SW480 (cell line): ENCODE measurements at regions not wholly inside any gene's neighbourhood (a gene's known extent, or its start where the extent isn't known, plus 50 kb on each side); places are given as distances from the start of the nearest gene placed in this dataset.
"Not testable (repeated sequence)": the region's sequence is repeated elsewhere in the genome, so short reads cannot be mapped to it uniquely, and the experiment has no call there.

ENCODE experiments used
- DNase-seq: peaks from one replicate; pipeline ENCODE4 v3.0.0-alpha.2; 2016; ENCODE audit warnings: low spot score

DNA sequence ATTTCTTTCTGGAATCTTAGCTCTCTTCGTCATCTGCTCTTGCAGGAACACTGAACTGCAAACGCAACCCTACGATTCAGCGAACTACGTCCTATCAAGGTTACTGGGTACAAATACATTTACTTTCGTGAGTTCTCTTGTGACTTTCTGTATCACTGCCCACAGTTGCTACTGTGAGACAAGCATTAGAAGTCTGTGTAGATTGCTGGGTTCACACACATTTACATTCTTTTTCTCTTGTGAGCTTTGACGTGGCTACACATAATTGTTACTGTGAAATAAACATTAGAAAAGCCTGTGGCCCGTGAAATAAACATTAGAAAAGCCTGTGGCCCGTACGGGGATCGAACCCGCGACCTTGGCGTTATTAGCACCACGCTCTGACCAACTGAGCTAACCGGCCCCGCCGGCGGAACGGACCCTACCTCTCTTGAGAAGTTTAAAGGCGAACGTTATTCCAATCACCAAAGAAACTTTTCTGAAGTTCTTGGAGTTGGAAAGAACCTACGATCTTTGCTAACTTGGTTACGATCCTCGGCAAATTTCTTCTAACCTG is 61.2 kb upstream of the ZNF322 start:
- not testable (repeated sequence) for DNase-seq

- DNase-seq = not testable (repeated sequence)
These were observed 70.6 kb upstream of the ZNF322 start for GRCh38 chr6:26730019-26730766.

- DNase-seq = not testable (repeated sequence)
These were observed 75.4 kb upstream of the ZNF322 start for GRCh38 chr6:26734776-26735472.

- DNase-seq = no peak
These were observed 80.3 kb upstream of the ZNF322 start for GRCh38 chr6:26739811-26740210.

DNA sequence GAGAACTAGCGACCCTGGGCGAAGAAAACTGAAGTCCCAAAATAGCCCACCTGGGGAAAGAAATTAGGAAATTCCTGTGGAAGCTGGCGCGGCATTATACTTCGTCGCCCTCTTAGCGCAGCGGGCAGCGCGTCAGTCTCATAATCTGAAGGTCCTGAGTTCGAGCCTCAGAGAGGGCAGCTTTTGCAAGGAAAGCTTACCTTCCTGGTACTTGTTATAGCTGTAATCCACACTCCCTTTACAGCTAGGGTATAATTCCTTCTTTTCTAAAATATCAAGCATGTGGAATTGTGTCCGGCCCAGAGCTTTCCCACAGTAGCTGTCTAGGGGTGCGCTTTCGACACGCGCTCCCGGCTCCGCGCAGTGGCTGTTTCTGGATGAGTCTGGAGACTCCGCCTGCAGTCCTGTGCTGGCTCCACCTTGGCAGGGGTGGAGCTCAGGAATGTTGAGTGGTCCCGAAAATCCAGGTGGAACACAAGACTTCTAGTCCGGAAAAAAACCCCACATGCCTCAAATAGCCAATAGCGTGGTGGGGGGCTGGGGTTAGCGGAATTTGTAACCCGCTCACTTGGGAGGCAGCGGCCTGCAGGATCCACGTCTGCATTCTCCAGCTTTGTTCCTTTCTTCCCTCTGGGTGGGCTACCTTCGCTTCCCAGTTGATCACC is 83.7 kb upstream of the ZNF322 start:
- no peak for DNase-seq

GRCh38 chr6:26743941-26744699 is 84.6 kb upstream of the ZNF322 start:
- no peak for DNase-seq

- not testable (repeated sequence) for DNase-seq
These were observed 85.3 kb upstream of the ZNF322 start for GRCh38 chr6:26744837-26745282.

DNA sequence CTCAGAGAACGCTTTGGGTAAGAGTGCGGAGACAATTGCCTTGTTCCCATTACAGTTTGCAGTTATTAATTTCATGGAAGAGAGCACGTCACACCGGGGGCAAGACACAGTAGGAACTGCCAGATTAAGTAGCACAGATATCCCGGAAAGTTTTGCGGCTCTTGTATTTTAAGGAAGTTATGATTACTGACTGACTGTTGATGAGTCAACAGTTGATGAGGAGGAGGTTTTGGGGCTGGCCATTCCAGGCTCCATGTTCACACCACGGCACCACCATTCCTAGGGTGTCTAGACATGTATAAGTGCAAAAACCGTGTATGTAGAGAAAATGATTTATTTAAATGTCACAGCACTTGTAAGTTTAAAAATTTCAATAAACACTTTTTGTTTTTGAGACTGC is 86.4 kb upstream of the ZNF322 start:
- DNase-seq = not testable (repeated sequence)

- DNase-seq = not testable (repeated sequence)
These were observed 89.7 kb upstream of the ZNF322 start for GRCh38 chr6:26749126-26749758.

GRCh38 chr6:26749759-26750126 is 90.2 kb upstream of the ZNF322 start:
- not testable (repeated sequence) for DNase-seq

- no peak for DNase-seq
These were observed 94.7 kb upstream of the ZNF322 start for GRCh38 chr6:26754212-26754611.

DNA sequence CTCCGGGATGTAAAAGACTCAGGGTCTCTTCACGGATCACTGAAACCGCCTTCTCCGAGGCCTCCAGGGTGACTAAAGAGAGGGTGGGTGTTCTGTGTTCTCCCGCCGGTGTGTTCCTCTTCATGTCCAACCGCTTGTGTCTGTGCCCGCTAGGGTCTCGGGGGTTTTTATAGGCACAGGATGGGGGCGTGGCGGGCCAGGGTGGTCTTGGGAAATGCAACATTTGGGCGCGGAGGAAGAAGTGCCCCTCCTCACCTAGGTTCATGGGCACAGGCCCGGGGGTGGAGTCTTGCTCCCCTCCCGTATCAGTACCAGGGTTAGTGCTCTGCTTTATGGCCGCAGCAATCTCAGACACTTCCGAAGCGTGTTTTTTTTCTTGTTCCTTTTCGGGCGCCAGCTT is 95.3 kb upstream of the ZNF322 start:
- not testable (repeated sequence) for DNase-seq

DNA sequence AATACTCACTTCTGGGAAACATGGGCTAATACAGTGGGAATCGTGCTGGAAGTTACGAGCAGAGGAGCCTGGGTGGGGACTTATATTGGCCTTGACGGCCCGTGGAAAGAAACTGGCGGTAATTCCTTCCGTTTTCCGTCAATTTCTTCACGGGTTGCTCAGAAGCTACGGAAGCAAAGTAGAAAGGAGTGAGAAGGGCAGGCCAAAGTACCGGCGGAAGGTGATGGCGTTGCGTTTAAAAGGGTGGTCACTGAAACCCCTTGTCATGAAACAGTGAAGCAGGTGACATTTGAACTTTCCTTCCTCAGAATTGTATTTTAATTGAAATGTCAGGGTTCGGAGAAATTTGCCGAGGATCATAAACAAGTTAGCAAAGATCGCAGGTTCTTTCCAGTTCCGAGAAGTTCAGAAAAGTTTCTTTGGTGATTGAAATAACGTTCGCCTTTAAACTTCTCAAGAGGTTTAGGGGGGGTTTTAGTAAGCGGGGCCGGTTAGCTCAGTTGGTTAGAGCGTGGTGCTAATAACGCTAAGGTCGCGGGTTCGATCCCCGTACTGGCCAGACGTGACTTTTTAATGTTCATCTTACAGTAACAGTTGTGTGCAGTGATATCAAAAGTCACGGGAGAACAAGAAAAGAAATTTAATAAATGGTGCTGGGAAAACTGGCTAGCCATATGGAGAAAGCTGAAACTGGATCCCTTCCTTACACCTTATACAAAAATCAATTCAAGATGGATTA is 96.7 kb upstream of the ZNF322 start:
- not testable (repeated sequence) for DNase-seq

- DNase-seq = not testable (repeated sequence)
These were observed 106.8 kb upstream of the ZNF322 start for GRCh38 chr6:26766203-26766902.

- not testable (repeated sequence) for DNase-seq
These were observed 111.6 kb upstream of the ZNF322 start for GRCh38 chr6:26770941-26771666.

- not testable (repeated sequence) for DNase-seq
These were observed 113.9 kb upstream of the ZNF322 start for GRCh38 chr6:26773414-26773813.

DNA sequence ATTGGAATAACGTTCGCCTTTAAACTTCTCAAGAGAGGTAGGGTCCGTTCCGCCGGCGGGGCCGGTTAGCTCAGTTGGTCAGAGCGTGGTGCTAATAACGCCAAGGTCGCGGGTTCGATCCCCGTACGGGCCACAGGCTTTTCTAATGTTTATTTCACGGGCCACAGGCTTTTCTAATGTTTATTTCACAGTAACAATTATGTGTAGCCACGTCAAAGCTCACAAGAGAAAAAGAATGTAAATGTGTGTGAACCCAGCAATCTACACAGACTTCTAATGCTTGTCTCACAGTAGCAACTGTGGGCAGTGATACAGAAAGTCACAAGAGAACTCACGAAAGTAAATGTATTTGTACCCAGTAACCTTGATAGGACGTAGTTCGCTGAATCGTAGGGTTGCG is 121.0 kb upstream of the ZNF322 start:
- not testable (repeated sequence) for DNase-seq

DNA sequence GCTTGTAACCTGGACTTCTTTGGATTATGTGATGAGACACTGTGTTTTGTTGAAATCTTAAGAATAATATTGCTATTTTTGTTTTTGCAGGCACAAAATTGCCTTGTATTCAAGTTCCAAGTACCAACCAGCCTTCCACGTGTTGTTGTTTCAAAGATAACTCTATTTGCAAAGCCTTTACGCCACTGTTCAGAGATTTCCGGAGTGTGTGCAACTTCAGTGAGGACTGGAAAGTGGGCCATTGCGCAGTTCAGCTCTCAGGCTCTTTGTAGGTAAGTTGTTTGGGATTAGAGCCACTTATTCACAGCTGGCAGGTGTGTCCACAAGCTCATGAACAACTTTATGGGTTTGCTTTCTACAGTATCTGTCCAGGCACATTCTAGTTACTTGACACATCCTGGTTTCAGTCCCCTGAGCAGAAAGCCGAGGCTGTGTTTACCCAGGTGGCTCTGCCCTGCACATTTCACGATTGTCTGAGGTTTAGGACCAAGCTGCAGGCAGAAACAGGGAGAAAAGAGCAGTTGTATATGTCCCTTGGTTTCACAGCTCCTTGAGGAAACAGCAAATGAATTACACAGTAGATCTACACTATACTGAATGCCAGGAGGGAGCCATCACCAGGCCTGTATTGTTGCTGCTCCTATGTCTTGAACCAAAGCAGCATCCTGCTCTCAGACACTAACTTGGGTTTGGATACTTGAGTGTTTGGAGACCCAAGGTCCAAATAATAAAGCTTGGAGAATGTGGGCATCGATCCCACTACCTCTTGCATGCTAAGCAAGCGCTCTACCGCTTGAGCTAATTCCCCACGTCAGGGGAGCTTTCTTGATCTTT is 136.1 kb upstream of the ZNF322 start:
- not testable (repeated sequence) for DNase-seq
